HEK293T (cell line): ENCODE measurements at regions not wholly inside any gene's neighbourhood (a gene's known extent, or its start where the extent isn't known, plus 50 kb on each side); places are given as distances from the start of the nearest gene placed in this dataset.

Experiments
- CTCF ChIA-PET: fragments of 350-600 bp; formaldehyde crosslinking; extraction: SDS; loops from one replicate; lab custom pipeline; 2021; ENCODE audit warnings: antibody characterized with exemption, inconsistent platforms; lab: Yijun Ruan, JAX
- POLR2A ChIA-PET: fragments of 350-600 bp; formaldehyde crosslinking; extraction: SDS; loops from one replicate; lab custom pipeline; 2020; ENCODE audit warnings: antibody characterized with exemption, inconsistent platforms; lab: Yijun Ruan, JAX
- DNase-seq: peaks from one replicate; pipeline ENCODE4 v3.0.0; 2012; ENCODE audit warnings: mixed read lengths; ENCODE audit errors: extremely low spot score
- ARNT ChIP-seq: fragments of 450-650 bp; IDR thresholded peaks from 2 replicates; pipeline ENCODE4 v1.6.1; 2017; ENCODE audit warnings: mild to moderate bottlenecking
- BHLHE40 ChIP-seq: fragments of 450-650 bp; IDR thresholded peaks from 2 replicates; pipeline ENCODE4 v1.6.1; 2016; ENCODE audit warnings: mild to moderate bottlenecking, moderate library complexity, borderline replicate concordance
- CTBP1 ChIP-seq: fragments of 450-650 bp; IDR thresholded peaks from 2 replicates; pipeline ENCODE4 v1.6.1; 2016; ENCODE audit warnings: borderline replicate concordance
- ELF4 ChIP-seq: fragments of 450-650 bp; IDR thresholded peaks from 2 replicates; pipeline ENCODE4 v1.6.1; 2017; ENCODE audit warnings: antibody characterized with exemption
- FOXA1 ChIP-seq: fragments of 450-650 bp; IDR thresholded peaks from 2 replicates; pipeline ENCODE4 v1.6.1; 2016; ENCODE audit warnings: mild to moderate bottlenecking
- FOXK2 ChIP-seq: fragments of 450-650 bp; IDR thresholded peaks from 2 replicates; pipeline ENCODE4 v1.6.1; 2016; ENCODE audit warnings: mild to moderate bottlenecking
- FOXM1 ChIP-seq: fragments of 450-650 bp; IDR thresholded peaks from 2 replicates; pipeline ENCODE4 v1.6.1; 2017; ENCODE audit warnings: mild to moderate bottlenecking, borderline replicate concordance
- HDGF ChIP-seq: fragments of 450-650 bp; IDR thresholded peaks from 2 replicates; pipeline ENCODE4 v1.6.1; 2017; ENCODE audit warnings: antibody characterized with exemption, borderline replicate concordance
- L3MBTL2 ChIP-seq: fragments of 450-650 bp; conservative IDR thresholded peaks from 2 replicates; pipeline ENCODE4 v1.6.1; 2016; ENCODE audit warnings: mild to moderate bottlenecking
- LEF1 ChIP-seq: fragments of 450-650 bp; IDR thresholded peaks from 2 replicates; pipeline ENCODE4 v1.6.1; 2017; ENCODE audit warnings: mild to moderate bottlenecking, borderline replicate concordance
- NFRKB ChIP-seq: fragments of 450-650 bp; IDR thresholded peaks from 2 replicates; pipeline ENCODE4 v1.6.1; 2016; ENCODE audit warnings: mild to moderate bottlenecking, moderate library complexity
- SP1 ChIP-seq: fragments of 450-650 bp; IDR thresholded peaks from 2 replicates; pipeline ENCODE4 v1.6.1; 2017
- SUZ12 ChIP-seq: fragments of 450-650 bp; IDR thresholded peaks from 2 replicates; pipeline ENCODE4 v1.6.1; 2016; ENCODE audit warnings: mild to moderate bottlenecking
- TARDBP ChIP-seq: fragments of 450-650 bp; IDR thresholded peaks from 2 replicates; pipeline ENCODE4 v1.6.1; 2016
- ZNF384 ChIP-seq: fragments of 450-650 bp; IDR thresholded peaks from 2 replicates; pipeline ENCODE4 v1.6.1; 2016
- TF ChIP-seq, protein P1 (sequence below): fragments of 450-650 bp; IDR thresholded peaks from 2 replicates; pipeline ENCODE4 v1.6.1; 2016

DNA sequence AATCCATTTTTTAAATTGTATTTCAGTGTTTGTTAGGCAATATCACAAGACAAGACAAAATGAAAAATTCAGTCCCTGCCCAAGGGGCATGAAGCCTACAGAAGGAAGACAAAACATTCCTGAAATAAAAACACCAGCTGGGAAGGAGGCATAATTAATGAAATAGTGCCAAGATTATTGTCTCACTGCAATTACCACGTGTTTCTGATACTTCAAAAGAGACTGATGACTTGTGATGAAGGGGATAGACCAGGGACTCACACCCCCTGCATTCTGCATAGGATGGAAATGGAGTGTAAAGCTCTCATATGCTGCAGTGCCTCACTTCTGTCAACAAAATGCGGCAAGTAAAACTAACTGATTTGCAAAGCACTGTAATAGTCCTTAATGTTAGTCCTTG, 178.1 kb downstream of the BARD1 start:
- TF ChIP-seq SUZ12 = no peak
- TF ChIP-seq, protein P1, sequence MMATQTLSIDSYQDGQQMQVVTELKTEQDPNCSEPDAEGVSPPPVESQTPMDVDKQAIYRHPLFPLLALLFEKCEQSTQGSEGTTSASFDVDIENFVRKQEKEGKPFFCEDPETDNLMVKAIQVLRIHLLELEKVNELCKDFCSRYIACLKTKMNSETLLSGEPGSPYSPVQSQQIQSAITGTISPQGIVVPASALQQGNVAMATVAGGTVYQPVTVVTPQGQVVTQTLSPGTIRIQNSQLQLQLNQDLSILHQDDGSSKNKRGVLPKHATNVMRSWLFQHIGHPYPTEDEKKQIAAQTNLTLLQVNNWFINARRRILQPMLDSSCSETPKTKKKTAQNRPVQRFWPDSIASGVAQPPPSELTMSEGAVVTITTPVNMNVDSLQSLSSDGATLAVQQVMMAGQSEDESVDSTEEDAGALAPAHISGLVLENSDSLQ = no peak
- TF ChIP-seq FOXK2 = no peak
- TF ChIP-seq ARNT = no peak
- no peak for TF ChIP-seq BHLHE40
- no peak for TF ChIP-seq TARDBP
- no peak for TF ChIP-seq SP1
- no peak for TF ChIP-seq ZNF384
- no peak for TF ChIP-seq HDGF
- no peak for TF ChIP-seq L3MBTL2
- TF ChIP-seq FOXA1 = no peak
- no peak for TF ChIP-seq LEF1
- no peak for TF ChIP-seq CTBP1
- no peak for TF ChIP-seq NFRKB
- TF ChIP-seq ELF4 = no peak
- no peak for TF ChIP-seq FOXM1
- ChIA-PET CTCF (no interaction called here), POLR2A (no interaction called here)
- no peak for DNase-seq

DNA sequence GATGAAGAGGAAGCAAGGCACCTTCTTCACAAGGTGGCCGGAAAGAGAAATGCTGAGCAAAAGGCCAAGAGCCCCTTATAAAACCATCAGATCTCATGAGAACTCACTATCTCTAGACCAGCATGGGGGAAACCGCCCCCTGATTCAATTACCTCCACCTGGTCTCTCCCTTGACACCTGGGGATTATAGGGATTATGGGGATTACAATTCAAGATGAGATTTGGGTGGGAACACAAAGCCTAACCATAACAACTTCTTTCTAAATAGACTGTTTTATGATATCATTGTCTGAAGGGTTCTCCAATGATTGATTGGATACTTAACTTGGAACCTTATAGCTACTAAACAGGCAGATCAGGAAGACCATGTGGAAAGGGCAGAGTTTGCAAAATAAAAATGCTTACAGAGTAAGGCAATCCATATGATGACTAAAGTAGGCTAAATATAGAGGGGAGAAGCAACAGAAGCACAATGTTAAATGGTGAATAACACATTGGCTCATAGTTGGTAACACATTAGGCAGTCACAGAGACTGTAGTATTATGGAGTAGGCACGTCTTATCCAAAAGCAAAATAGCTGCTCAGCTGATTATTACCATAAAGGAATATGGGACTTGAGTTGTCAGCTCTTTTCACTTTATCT, 179.0 kb downstream of the BARD1 start:
- POLR2A ChIA-PET = no interaction called here
- TF ChIP-seq SP1 = no peak
- TF ChIP-seq, protein P1 = peak; percentile 60
- CTCF ChIA-PET = no interaction called here
- DNase-seq = no peak

DNA sequence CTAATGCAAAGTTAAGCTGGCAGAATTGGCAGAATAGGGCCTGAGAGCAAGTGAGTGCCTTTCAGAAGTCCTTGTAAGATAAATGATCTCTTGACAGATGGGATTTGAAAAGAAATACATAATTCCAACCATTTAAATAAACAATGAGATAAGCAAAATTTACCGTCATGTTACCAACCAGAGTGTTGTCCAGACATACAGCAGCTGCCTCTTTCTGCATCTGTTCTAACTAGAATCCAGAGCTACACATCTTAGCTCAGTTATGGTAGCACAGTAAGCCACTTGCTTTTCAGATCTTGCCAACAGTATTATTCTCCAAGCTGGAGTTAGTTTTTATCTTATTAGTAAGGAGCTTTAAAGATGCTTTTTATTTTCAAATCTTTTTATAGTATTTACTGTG, 179.6 kb downstream of the BARD1 start:
- POLR2A ChIA-PET = no interaction called here
- DNase-seq = no peak
- TF ChIP-seq NFRKB (no peak), L3MBTL2 (no peak), CTBP1 (no peak), HDGF (no peak), BHLHE40 (no peak), SUZ12 (no peak), SP1 (no peak), FOXK2 (no peak), ZNF384 (no peak), FOXA1 (no peak), FOXM1 (no peak), TARDBP (no peak), ARNT (no peak), ELF4 (no peak)
- TF ChIP-seq, protein P1 = no peak
- CTCF ChIA-PET = no interaction called here
